HG02678 (cell line): ENCODE measurements at regions not wholly inside any gene's neighbourhood (a gene's known extent, or its start where the extent isn't known, plus 50 kb on each side); places are given as distances from the start of the nearest gene placed in this dataset.

Source experiments
- ATAC-seq: cut with Tn5 transposase; IDR thresholded peaks from one replicate; pipeline ENCODE4 v1.9.1; 2021; ENCODE audit warnings: mild to moderate bottlenecking, moderate library complexity; ENCODE audit not compliant: unreplicated experiment

DNA sequence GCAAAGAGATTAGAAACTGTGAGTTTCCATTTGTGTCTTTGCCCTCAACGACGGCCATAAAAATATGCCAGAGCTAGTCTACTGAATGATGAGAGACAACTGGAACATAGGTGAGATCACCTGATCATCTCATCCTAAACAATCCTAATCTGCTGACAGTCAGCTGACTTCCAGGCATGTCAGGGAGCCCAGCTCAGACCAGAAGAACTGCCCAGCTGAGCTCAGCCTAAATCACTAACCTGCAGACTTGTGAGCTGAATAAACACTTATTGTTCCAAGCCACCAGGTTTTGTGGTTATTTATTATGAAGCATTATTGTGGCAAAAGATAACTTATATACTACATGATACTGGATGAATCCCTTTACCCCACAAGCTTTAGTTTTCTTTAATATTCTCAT, 118.9 kb upstream of the PLEKHG7 start:
- no peak for ATAC-seq

DNA sequence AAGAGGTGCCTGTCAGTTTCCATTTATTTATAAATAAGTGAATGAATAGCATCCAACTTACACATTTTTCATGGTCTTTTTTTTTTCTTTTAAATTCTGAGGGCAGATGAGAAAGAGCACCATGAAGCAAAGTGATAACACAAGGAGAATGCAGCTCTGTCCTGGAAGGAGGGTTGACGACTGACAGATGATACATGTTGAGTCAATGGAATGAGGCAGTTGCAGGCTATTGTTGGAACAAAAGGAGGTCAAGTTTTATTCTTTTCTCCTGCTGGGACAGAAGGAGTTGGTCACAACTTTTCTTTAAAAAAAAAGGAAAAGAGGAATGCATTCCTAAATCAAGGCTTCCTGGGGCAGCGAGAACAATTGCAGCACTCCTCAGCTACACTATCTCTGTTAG, 119.9 kb upstream of the PLEKHG7 start:
- ATAC-seq = no peak

DNA sequence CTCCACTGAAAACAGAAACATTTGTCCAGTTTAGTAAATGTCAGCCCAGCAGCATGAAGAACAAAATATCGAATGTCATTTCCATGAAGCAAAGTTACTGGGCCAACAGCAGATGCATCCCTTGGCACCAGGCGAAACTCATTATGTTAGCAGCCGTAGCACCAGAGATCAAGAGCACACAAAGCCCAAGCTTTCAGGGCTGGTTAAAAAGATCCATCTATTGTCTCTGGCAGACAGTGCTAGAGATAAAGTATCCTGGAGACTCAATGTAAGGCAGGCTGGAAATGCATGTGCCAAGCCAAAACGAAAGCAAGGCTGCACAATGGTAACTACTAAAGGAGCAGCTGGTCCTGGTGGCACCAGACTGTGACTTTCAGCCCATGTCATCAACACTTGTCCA, 120.3 kb upstream of the PLEKHG7 start:
- ATAC-seq = no peak

DNA sequence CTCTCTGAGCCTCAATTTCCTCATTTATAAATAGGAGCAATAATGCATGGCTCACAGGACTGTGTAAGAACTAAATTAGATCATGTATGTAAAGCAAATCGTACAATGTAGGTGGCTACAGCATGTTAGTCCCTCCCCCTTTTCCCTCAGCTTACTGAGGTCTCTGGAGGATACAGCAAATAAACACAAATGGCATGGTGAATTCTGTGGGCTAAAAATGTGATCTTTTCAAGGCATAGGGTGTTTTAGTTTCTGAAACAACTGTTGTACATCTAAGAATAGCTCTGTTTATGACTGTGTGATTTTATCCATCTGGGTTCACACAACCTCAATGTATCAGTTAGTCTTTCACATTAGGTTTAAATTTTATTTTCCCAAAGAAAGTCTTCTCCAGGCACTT, 121.2 kb upstream of the PLEKHG7 start:
- no peak for ATAC-seq

DNA sequence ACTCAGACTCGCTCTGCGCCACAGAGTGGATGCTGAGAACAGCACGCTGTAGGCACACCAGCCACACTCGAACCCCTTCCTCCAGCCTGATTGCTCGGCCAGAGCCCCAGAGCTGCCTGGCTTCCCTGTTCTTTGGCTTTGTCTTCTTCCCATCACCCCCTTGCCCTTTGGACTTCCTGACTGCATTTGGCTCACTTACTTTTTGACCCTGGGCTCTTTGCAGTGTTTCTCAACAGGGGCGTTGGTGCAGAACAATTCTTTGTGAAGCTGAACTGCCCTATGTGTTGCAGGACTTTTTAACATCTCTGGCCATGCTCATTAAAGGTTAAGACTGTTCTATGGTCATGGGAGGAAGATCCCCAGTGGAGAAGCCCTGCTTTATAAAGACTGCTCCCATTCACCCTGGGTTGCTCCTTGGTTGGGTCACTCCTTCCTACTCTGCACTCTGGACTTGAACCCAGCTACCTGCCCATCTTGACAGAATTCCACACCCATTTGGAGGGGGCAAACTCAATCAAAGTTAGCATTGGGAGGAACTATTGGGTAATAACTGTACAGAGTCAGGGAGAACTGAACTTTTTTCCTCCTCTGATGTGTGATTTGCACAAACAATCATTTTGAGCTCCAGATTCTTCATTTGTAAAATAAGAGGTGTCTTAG, 127.7 kb upstream of the PLEKHG7 start:
- no peak for ATAC-seq

DNA sequence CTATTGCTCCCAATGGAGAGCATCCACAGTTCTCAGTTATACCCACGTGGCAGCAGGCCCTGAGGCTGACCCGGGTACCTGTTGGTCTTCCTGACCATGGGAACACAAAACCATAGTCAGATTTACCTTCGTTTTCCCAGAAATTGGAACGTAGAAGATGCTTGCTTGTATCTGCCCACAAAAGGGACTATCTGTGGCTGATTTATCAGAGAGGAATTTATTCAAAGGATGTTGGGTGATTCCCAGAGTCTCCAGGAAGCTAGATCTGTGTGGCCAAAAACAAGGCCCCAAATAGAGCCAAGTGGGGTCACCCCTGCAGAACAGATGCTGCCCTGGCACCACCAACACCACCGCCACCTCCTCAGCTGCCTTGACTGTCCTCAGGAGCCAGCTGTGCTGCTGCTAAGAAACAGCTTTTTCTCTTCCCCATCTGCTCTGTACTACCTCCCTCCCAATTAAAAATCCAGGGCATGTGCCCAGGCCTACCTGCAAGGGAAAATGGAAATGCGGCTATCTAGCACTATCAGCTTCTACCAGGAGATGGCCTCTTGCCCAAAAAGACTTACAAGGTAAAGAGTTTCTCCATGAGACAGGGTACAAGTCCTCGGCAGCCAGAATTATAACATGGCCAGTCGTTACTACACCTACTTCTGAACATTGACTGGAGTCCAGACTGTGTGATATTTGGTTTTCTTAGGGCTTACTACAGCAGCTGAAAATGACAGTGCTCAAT, 128.6 kb upstream of the PLEKHG7 start:
- no peak for ATAC-seq

DNA sequence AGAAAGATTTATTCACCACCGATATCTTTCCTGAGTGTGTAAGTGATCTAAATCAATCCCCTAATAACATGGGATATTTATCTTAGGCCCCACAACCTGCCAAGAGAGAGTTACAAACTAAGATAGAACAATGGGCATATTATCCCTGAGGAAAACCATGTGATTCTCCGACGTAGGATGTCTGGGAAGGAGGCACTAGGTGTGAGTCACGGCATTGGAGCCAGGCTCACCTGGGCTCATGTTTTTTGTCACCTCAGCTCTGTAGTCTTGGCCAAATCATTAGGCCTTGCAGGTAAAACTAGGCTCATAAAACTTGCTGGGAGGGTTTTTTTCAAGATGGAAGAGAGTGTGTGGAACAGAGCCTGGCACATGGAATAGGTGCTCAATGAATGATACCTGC, 129.7 kb upstream of the PLEKHG7 start:
- ATAC-seq = no peak

GRCh38 chr12:92571844-92572543, 130.8 kb upstream of the PLEKHG7 start:
- no peak for ATAC-seq

DNA sequence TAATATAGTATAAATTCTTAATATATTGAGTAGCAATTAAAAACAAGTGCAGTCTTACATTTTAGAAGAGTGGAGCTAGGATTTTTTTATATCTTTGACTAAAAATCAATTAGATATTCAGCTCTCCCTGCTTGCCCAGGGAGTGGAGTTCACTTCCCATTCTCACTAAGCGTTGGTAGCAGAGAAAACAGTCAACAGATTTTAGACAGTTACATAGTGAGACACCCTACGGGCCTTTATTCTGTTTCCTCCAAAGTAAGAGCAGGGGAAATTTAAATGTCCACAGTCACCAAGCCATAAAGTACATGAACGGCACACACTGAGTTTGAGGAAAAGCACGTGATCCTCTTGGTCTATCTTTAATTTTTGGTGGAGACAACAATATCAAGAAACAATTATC, 131.6 kb upstream of the PLEKHG7 start:
- ATAC-seq = no peak

GRCh38 chr12:92570056-92570753, 132.6 kb upstream of the PLEKHG7 start:
- ATAC-seq = peak; percentile 94

DNA sequence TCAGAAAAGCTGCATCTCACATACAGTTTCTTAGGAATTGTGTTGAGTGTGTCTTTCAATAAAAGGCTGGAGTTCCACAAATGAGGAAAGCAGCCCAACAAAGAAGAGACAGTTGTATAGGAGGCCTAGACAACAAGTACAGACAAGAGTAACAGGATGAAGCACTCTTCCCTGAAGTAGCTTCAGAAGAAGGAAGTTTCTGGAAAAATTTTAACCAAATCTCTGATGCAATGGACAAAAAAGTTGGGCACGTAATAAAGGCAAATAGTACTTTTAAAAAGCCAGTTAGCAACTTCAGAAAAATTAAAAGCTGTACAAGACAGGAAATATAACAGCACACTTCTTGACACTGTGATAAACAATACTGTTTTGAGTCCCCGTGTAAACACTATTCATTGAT, 134.1 kb upstream of the PLEKHG7 start:
- ATAC-seq = no peak

DNA sequence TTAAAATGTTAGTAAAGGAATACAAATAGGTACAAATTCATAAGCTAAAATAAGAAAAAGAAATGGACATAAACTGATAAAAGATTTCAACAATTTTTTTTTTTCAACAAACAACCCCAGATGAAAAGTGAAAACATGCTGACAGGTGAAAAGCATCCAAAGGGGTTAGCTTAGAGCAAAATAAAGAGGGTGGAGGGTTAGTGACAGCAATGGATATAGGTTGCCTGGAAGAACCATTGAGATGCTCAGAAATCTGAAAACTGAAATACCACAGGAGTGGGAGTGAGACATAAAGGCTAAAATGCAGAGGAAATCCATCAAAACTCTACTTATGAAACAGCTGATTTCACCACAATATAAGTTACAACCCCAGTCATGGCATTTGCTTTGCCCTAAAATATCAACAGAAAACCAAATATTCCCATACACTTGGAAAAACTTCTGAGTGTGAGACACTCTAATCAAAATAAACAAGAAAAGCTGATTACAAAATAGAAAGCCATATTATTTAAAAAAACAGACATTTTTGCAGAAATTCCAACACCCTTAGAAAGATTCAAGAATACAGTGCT, 136.3 kb upstream of the PLEKHG7 start:
- no peak for ATAC-seq

GRCh38 chr12:92563819-92564218, 139.0 kb upstream of the PLEKHG7 start:
- ATAC-seq = no peak

GRCh38 chr12:92562063-92562734, 140.6 kb upstream of the PLEKHG7 start:
- ATAC-seq = no peak

DNA sequence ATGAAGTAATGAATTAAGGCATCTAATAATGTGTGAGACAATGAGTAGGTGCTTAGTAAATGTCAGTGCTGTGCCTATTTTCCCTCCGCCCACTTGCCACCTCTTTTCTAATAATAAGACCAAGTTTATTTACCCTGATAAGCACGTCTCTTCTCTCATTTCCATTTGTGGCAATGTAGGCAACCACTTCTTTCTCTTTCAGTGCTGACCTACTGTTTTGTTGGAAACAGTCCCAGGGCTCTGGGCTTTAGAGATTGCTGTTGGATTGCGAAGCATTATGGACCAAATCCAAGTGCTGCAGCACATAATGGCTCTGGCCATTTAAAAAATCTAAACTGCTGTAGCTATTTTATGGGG, 141.3 kb upstream of the PLEKHG7 start:
- no peak for ATAC-seq

- ATAC-seq = no peak
Measured at GRCh38 chr12:92560713-92561542, 141.9 kb upstream of the PLEKHG7 start.

DNA sequence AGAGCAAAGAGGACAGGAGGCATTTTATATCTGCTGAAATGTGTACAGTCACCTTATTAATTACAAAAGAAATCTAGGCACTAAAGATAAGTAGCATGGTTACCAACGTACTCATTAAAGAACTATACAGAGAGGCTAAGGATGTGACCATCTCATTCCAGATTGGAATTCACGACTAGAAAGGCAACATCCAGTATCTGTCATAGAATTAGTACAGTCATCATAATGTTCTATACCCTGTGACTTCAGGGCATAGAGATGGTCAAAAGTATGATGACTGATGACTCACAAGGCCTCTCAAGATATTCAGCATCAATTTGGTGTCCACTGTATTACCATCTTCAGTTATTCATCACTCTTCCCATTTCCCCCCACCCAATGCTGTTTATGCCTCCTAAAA, 144.0 kb upstream of the PLEKHG7 start:
- ATAC-seq = no peak

- ATAC-seq = no peak
Measured at GRCh38 chr12:92558215-92558773, 144.5 kb upstream of the PLEKHG7 start.

DNA sequence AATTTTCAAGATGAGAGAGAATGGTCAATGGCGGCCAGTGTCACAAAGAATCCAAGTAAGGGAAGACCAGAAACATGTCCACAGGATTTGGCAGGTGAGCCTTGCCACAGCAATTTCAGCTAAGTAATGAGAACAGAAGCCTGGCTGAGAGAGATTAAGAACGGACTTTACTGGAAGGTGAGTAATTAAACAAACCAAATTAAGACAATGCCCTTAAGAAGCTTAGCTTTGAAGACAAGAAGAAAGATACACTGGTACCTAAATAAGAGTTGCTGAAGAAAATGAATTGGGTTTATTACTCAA, 145.4 kb upstream of the PLEKHG7 start:
- ATAC-seq = no peak
